Uterus (tissue), 2 donors: ENCODE measurements at regions not wholly inside any gene's neighbourhood (a gene's known extent, or its start where the extent isn't known, plus 50 kb on each side); places are given as distances from the start of the nearest gene placed in this dataset.

Experiments
- POLR2A ChIP-seq, 2 donors: fragments of 450-650 bp; IDR thresholded peaks; one replicate each; pipeline ENCODE4 v1.6.1; 2016; ENCODE audit warnings: antibody characterized with exemption in 2 of 2, mild to moderate bottlenecking in 1 of 2, moderate library complexity in 1 of 2
- TF ChIP-seq, protein P1 (sequence below), 4 experiments: fragments of 200-600 bp in 2 of 4; fragments of 450-650 bp in 2 of 4; sonication (generic) in 2 of 4; IDR thresholded peaks; one replicate each; pipeline ENCODE4 v1.5.1; 2016 to 2019; ENCODE audit warnings: antibody characterized with exemption in 4 of 4, mild to moderate bottlenecking in 2 of 4, moderate library complexity in 1 of 4

GRCh38 chr6:76942203-76942966, 520.9 kb downstream of the HTR1B start:
- TF ChIP-seq, protein P1, sequence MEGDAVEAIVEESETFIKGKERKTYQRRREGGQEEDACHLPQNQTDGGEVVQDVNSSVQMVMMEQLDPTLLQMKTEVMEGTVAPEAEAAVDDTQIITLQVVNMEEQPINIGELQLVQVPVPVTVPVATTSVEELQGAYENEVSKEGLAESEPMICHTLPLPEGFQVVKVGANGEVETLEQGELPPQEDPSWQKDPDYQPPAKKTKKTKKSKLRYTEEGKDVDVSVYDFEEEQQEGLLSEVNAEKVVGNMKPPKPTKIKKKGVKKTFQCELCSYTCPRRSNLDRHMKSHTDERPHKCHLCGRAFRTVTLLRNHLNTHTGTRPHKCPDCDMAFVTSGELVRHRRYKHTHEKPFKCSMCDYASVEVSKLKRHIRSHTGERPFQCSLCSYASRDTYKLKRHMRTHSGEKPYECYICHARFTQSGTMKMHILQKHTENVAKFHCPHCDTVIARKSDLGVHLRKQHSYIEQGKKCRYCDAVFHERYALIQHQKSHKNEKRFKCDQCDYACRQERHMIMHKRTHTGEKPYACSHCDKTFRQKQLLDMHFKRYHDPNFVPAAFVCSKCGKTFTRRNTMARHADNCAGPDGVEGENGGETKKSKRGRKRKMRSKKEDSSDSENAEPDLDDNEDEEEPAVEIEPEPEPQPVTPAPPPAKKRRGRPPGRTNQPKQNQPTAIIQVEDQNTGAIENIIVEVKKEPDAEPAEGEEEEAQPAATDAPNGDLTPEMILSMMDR (IDR thresholded peaks at IDR 0.05): no peak
- no peak for TF ChIP-seq POLR2A (IDR thresholded peaks at IDR 0.05)
